GM18858 (cell line): ENCODE measurements at regions not wholly inside any gene's neighbourhood (a gene's known extent, or its start where the extent isn't known, plus 50 kb on each side); places are given as distances from the start of the nearest gene placed in this dataset.
"Not testable (repeated sequence)": the region's sequence is repeated elsewhere in the genome, so short reads cannot be mapped to it uniquely, and the experiment has no call there.

ENCODE experiments used
- ATAC-seq: cut with Tn5 transposase; IDR thresholded peaks from one replicate; pipeline ENCODE4 v1.9.1; 2021; ENCODE audit not compliant: unreplicated experiment

- not testable (repeated sequence) for ATAC-seq
Observed at GRCh38 chr16:13336907-13337881, 435.8 kb downstream of the SHISA9 start.

- ATAC-seq, result no peak
Observed at GRCh38 chr16:13338044-13338443, 436.6 kb downstream of the SHISA9 start.

DNA sequence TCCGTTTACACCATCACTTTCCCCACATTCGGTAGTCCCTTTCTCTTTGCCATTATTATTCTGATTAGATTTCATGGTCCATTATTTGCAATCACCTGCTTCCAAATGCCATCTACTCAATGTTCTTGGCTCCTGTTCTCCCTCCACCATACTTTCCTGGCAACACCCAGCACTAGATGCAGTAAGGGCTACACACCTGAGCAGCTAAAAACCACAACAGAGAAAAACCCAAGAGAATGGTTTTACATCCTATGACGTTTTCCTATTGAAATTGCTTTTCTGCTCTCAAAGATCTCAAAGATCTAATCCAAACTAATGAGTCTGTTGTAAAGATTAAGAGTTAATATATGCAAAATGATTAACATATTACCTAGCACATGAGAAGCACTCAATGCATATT lies 441.3 kb downstream of the SHISA9 start:
- no peak for ATAC-seq

DNA sequence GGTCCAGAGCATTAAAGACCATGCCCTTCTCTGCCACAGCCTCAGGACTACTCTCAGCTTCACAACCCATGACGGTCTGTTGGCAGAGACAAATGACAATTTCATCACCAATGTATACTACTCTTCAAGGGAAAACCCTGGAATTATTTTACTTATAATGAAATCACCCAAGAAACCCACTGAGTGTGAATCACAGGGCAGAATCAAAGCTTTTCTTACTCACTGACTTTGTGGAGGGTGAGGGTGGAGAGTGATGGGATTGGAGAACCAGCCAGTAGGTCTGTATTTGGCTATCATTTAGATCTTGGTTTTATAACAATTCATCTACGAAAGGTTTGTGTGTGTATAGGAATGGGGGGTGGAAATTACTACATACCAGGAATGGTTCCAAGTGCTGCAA lies 442.6 kb downstream of the SHISA9 start:
- no peak for ATAC-seq

DNA sequence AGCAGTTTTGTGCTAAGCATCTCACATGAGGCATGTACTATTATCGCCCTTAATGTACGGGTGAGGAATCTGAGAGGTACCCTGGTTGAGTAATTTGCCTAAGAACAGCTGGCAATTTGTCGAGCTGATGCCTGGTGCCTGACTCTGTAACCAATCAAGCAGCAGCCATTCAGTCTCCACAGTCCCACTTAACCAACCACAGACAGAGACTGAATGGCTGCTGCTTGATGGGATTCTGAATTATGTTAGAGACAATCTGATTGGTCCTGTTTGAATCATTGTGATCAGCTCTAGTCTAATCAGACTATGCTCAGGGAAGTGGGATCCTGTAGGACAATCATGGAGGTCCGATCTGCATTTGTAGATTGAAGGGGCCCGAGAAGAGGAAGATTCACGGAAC lies 447.0 kb downstream of the SHISA9 start:
- ATAC-seq, result no peak

- no peak for ATAC-seq
Observed at GRCh38 chr16:13350000-13350399, 448.6 kb downstream of the SHISA9 start.

DNA sequence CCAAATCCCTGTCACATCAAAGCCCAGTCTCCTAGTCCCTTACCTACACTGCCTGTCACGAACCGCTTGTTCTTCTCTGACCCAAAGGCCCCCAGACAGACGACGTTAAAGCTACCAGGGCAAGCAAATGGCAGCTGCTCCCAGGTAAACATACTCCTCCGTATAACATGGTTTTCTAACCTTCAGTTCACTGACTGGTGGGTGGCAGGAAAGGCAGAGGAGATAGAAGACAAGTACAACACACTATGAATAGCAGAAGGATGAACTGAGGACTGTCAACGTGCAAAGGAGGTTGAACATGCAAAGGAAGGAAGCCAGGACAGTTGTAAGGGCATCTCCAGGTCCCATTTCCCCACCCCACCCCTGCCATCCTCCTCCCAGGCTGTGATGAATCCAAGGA lies 449.8 kb downstream of the SHISA9 start:
- ATAC-seq, result no peak

GRCh38 chr16:13351601-13352217 lies 450.3 kb downstream of the SHISA9 start:
- ATAC-seq, result no peak

DNA sequence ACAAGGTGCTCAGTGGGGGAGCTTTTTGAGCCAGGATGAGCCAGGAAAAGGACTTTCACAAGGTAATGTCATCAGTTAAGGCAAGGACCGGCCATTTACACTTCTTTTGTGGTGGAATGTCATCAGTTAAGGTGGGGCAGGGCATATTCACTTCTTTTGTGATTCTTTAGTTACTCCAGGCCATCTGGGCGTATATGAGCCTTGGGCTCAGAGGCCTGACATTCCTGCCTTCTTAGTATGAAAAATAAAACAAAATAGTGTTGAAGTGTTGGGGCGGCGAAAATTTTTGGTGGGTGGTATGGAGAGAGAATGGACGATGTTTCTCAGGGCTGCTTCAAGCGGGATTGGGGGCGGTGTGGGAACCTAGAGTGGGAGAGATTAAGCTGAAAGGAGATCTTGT lies 451.4 kb downstream of the SHISA9 start:
- not testable (repeated sequence) for ATAC-seq

- not testable (repeated sequence) for ATAC-seq
Observed at GRCh38 chr16:13357842-13358241, 456.4 kb downstream of the SHISA9 start.

DNA sequence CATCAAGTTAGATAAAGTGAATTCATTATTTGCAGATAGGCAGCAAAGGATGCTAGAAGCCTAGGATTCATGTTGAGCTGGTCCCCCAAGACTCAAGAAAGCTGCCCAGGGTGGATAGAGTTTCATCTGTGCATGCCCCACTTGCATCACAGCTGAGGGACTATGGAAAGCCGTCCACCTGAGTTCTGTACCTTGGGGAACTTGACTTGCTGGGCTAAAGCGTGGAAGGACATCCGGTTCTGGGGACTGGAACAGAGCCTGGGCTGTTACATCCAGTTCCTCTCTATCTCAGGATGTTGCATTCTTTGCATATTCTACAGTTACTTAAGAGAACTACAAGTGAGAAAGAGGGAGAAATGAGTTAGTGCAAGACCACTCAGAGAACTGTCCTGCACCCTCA lies 458.4 kb downstream of the SHISA9 start:
- ATAC-seq, result no peak

GRCh38 chr16:13372421-13372820 lies 471.0 kb downstream of the SHISA9 start:
- ATAC-seq, result no peak

DNA sequence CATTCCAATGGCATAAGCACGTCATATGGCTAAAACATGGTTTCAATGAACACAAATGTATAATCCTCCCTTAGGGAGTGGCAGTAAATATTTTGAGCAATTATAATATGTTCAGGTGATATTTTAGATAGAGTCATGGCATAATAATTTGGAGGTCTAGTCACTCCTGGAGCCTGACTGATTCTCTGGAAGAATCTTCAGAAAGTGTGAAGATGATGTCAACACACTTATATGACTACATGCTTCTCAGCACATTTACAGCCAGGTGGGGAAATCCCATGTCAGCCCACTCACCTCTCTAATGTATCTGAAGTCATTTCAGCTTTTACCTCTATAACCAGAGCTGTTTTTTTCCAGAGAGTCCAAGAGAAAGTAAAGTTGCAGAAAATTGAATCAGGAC lies 474.8 kb downstream of the SHISA9 start:
- no peak for ATAC-seq

DNA sequence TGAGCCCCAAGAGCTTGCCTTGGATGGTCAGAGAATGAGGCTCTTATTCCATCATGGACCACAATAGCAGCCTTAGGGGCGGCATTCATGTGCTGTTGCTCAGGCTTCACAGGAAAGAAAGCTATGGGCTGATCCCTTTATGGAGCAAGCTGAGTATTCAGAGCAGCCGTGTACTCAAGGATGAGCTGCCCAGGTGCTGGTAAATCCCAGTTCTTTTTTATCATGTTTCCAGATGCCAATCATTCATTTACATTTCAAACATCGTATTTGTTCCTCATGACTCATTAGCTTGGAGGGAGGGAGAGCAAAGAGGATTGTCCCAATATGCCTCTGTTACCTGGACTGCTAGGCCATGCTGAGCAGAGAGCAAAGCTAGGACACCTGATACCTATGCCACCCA lies 475.7 kb downstream of the SHISA9 start:
- no peak for ATAC-seq

DNA sequence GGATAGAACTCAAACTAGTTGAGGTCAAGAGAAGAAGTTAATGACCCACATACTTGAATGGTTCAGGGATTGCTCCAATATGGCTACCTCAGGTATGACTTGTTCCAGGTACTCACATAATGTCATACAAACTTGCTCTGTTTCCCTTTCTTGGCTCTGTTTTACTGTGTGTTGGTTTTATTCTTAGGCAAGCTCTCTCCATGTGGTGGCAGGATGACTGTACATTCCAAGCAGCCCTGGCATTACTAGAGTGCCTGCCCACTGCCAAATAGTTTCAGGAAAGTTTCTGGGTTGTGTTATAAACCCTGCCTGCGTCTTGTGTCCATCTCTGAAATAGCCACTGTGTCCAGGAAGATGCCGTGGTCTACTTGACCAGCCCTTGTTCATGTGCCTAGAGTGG lies 476.8 kb downstream of the SHISA9 start:
- ATAC-seq, result no peak

GRCh38 chr16:13379266-13379665 lies 477.9 kb downstream of the SHISA9 start:
- no peak for ATAC-seq

DNA sequence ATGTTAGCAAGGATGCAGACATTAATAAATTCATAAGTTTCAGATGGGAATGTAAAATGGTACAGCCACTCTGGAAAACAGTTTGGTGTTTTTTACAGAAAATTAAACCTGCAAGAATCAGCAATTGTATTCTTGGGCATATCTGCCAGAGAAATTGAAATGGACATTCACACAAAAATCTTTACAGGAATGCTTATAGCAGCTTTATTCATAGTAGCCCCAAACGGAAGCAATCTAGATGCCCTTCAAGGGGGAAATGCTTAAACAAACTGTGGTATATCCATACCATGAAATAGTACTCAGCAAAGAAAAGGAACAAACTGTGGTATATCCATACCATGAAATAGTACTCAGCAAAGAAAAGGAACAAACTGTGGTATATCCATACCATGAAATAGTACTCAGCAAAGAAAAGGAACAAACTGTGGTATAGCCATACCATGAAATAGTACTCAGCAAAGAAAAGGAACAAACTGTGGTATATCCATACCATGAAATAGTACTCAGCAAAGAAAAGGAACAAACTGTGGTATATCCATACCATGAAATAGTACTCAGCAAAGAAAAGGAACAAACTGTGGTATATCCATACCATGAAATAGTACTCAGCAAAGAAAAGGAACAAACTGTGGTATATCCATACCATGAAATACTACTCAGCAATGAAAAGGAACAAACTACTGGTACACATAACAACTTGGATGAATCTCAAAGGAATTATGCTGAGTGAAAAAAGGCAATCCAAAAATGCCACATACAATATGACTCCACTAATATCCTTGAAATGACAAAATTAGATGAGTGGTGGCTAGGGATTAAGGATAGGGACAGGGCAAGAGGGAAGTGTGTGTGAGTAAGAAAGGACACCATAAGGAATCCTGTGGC lies 484.0 kb downstream of the SHISA9 start:
- ATAC-seq, result not testable (repeated sequence)

DNA sequence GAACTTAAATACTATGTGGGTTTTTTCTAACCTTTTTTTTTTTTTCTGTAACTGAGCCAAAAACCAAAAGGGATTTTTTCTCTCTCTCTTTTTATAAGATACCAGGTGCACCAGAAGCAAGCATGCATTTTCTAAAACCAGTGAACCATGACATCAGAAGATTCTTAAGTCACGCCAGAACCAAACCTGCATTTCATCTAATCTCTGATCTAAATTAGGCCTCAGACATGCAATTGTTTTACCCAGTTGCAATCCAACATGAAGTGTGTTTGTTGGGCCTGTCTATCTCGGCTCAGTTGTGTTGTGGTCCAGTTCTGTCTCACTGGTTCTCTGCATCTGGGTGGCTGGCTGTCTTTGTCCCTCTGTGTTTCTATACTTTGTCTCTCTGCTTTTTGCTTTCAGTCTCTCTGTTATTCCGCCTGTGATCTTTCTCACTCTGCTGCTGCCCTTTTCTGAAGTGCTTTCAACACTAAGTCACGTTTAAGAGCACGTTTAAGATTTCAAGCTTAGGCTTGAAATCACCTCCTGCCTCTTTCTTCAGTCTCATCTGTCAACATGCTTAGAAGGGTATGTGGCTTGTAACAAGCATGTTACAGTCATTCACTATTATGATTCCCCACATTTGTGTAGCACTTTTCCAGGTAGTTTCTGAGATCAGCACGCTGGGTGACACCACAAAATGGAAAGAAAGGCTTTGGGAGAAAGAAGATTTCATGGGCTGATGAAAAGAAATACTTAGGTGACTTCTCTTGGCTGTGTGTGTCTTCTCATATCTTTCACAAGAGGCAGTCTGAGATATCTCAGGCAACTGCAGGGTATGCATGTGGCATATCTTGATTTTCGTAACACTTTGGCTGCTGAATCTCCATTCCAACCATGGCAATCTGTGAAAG lies 488.9 kb downstream of the SHISA9 start:
- ATAC-seq, result peak; percentile 56

DNA sequence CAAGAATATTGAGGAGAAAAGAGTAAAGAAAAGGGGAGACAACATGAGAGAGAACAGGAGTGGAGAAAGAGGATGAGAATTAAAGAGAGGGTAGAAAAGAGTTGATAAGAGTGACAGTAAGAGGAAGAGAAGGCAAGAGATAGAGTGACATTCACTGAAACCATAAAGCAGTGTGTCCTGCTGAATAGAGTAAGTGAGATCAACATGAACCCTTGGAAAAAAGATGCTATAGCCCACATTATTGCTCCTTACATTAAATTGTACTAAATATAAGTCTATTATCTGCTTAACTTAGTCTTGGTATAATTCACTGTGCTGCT lies 489.5 kb downstream of the SHISA9 start:
- ATAC-seq, result no peak

- ATAC-seq, result no peak
Observed at GRCh38 chr16:13391337-13391736, 489.9 kb downstream of the SHISA9 start.

GRCh38 chr16:13392341-13392740 lies 490.9 kb downstream of the SHISA9 start:
- no peak for ATAC-seq
